MM.1S (cell line): ENCODE measurements at regions not wholly inside any gene's neighbourhood (a gene's known extent, or its start where the extent isn't known, plus 50 kb on each side); places are given as distances from the start of the nearest gene placed in this dataset.

ENCODE experiments used
- DNase-seq: peaks from one replicate; pipeline ENCODE4 v3.0.0-alpha.2; 2015
- H2AFZ ChIP-seq: fragments of 300-600 bp; sonication (generic); 2 replicates; pipeline ENCODE4 v1.6.0; 2016; ENCODE audit warnings: antibody characterized with exemption, low read length
- H3F3A ChIP-seq: fragments of 300-600 bp; sonication (generic); 2 replicates; pipeline ENCODE4 v1.6.1; 2016; ENCODE audit warnings: mild to moderate bottlenecking, antibody characterized with exemption, low read length, moderate library complexity, mixed read lengths; ENCODE audit not compliant: insufficient read depth
- H3K27ac ChIP-seq: fragments of 300-600 bp; sonication (generic); 2 replicates; pipeline ENCODE4 v1.5.1; 2016; ENCODE audit warnings: mild to moderate bottlenecking, low read length
- H3K27me3 ChIP-seq: fragments of 300-600 bp; sonication (generic); replicated peaks from 2 replicates; pipeline ENCODE4 v1.6.0; 2016; ENCODE audit warnings: low read length; ENCODE audit not compliant: insufficient read depth
- H3K36me3 ChIP-seq: fragments of 300-600 bp; sonication (generic); replicated peaks from 2 replicates; pipeline ENCODE4 v1.6.1; 2016; ENCODE audit warnings: mild to moderate bottlenecking, low read length, mixed read lengths; ENCODE audit not compliant: insufficient read depth
- H3K4me1 ChIP-seq: fragments of 300-600 bp; sonication (generic); 2 replicates; pipeline ENCODE4 v1.6.1; 2016; ENCODE audit warnings: low read length, mixed read lengths
- H3K4me2 ChIP-seq: fragments of 300-600 bp; sonication (generic); 2 replicates; pipeline ENCODE4 v1.6.0; 2016; ENCODE audit warnings: low read depth, low read length
- H3K4me3 ChIP-seq: fragments of 300-600 bp; sonication (generic); 2 replicates; pipeline ENCODE4 v1.5.1; 2016; ENCODE audit warnings: low read length, mixed read lengths
- H3K79me2 ChIP-seq: fragments of 300-600 bp; sonication (generic); 2 replicates; pipeline ENCODE4 v1.6.1; 2016; ENCODE audit warnings: mixed run types, low read length, mixed read lengths
- H3K9ac ChIP-seq: fragments of 300-600 bp; sonication (generic); 2 replicates; pipeline ENCODE4 v1.6.1; 2016; ENCODE audit warnings: low read length, mixed read lengths
- H3K9me2 ChIP-seq: fragments of 300-600 bp; sonication (generic); replicated peaks from 2 replicates; pipeline ENCODE4 v1.6.1; 2016; ENCODE audit warnings: mild to moderate bottlenecking, low read length, mixed read lengths; ENCODE audit not compliant: insufficient read depth
- H3K9me3 ChIP-seq: fragments of 300-600 bp; sonication (generic); replicated peaks from 2 replicates; pipeline ENCODE4 v1.6.1; 2016; ENCODE audit warnings: mild to moderate bottlenecking, low read length, mixed read lengths; ENCODE audit not compliant: insufficient read depth
- H4K20me1 ChIP-seq: fragments of 300-600 bp; sonication (generic); 2 replicates; pipeline ENCODE4 v1.6.1; 2016; ENCODE audit warnings: mild to moderate bottlenecking, low read length, moderate library complexity, mixed read lengths; ENCODE audit not compliant: insufficient read depth
- EZH2 ChIP-seq: fragments of 300-600 bp; sonication (generic); optimal IDR thresholded peaks from 2 replicates; pipeline ENCODE3; 2017; ENCODE audit warnings: low read depth, mild to moderate bottlenecking, antibody characterized with exemption, low read length, mixed read lengths
- EZH2phosphoT487 ChIP-seq: fragments of 300-600 bp; sonication (generic); IDR thresholded peaks from 2 replicates; pipeline ENCODE4 v1.6.1; 2018; ENCODE audit warnings: antibody characterized with exemption, low read length
- TF ChIP-seq, protein P1 (sequence below): fragments of 300-600 bp; sonication (generic); IDR thresholded peaks from 2 replicates; pipeline ENCODE4 v1.5.1; 2016; ENCODE audit warnings: antibody characterized with exemption, low read length, mixed read lengths

DNA sequence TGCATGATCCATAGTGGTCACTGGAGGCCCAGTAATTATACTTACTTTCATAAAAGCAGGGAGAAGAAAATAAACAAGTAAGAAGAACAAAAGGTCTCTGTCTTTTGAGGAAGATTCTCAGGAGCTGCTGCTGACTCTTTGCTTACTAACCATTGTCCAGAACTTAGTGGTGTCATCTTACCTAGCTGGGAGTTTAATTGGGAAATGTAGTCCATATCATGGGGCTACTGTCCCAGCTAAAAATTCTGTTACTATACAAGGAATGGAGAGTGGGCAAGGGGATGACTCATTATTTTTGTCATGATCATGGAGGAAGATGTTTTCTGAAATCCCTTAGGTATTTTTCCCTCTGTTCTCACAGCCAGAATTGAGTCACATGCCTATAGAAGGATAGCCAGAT lies 639.3 kb downstream of the MTRR start:
- H3K4me3 ChIP-seq: no peak overlapping the region
- H3K27ac ChIP-seq: no peak overlapping the region
- H3K9me2 ChIP-seq: no peaks in the 10 kb centered on the region

DNA sequence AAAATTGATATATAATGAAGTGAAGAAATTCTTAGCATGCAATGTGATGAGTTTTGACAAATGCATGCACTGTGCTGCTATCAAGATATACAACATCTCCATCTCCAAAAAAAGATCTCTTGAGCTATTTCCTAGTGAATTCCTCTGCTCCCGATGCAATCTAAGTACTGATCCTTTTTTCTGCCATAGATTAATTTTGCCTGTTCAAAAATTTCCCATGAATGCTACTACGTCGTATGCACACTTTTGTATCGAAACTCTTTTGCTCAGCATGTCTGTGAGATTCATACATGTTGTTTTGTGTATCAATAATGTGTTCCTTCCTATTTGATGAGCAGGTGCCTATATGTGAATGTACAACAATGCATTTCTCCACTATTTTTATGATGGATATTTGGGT lies 647.4 kb downstream of the MTRR start:
- H3K27me3 ChIP-seq: no peaks in the 10 kb centered on the region
- TF ChIP-seq EZH2: no peak
- TF ChIP-seq, protein P1, sequence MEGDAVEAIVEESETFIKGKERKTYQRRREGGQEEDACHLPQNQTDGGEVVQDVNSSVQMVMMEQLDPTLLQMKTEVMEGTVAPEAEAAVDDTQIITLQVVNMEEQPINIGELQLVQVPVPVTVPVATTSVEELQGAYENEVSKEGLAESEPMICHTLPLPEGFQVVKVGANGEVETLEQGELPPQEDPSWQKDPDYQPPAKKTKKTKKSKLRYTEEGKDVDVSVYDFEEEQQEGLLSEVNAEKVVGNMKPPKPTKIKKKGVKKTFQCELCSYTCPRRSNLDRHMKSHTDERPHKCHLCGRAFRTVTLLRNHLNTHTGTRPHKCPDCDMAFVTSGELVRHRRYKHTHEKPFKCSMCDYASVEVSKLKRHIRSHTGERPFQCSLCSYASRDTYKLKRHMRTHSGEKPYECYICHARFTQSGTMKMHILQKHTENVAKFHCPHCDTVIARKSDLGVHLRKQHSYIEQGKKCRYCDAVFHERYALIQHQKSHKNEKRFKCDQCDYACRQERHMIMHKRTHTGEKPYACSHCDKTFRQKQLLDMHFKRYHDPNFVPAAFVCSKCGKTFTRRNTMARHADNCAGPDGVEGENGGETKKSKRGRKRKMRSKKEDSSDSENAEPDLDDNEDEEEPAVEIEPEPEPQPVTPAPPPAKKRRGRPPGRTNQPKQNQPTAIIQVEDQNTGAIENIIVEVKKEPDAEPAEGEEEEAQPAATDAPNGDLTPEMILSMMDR: no peak
- TF ChIP-seq EZH2phosphoT487: no peak
- H3K9me2 ChIP-seq: no peaks in the 10 kb centered on the region
- H3F3A ChIP-seq: no peaks in the 10 kb centered on the region
- H4K20me1 ChIP-seq: no peaks in the 10 kb centered on the region
- H3K79me2 ChIP-seq: no peaks in the 10 kb centered on the region
- no peak overlapping the region for H3K4me2 ChIP-seq
- no peaks in the 10 kb centered on the region for H3K4me1 ChIP-seq
- H3K9me3 ChIP-seq: no peaks in the 10 kb centered on the region
- H3K9ac ChIP-seq: no peak overlapping the region
- DNase-seq: no peak
- H2AFZ ChIP-seq: no peak overlapping the region
- no peaks in the 10 kb centered on the region for H3K36me3 ChIP-seq
- H3K4me3 ChIP-seq: no peak overlapping the region
- no peak overlapping the region for H3K27ac ChIP-seq

More for the DNA sequence above, 639.3 kb downstream of the MTRR start:
- no peaks in the 10 kb centered on the region for H3K36me3 ChIP-seq
- no peaks in the 10 kb centered on the region for H3K9me3 ChIP-seq
- H4K20me1 ChIP-seq: no peaks in the 10 kb centered on the region
- no peak overlapping the region for H3K9ac ChIP-seq
- DNase-seq: no peak
- no peaks in the 10 kb centered on the region for H3K4me1 ChIP-seq
- H3F3A ChIP-seq: no peaks in the 10 kb centered on the region
- no peaks in the 10 kb centered on the region for H3K27me3 ChIP-seq
- no peaks in the 10 kb centered on the region for H3K79me2 ChIP-seq
- no peak overlapping the region for H2AFZ ChIP-seq
- no peak overlapping the region for H3K4me2 ChIP-seq
- TF ChIP-seq, protein P1: no peak
- TF ChIP-seq EZH2phosphoT487 (no peak), EZH2 (no peak)

DNA sequence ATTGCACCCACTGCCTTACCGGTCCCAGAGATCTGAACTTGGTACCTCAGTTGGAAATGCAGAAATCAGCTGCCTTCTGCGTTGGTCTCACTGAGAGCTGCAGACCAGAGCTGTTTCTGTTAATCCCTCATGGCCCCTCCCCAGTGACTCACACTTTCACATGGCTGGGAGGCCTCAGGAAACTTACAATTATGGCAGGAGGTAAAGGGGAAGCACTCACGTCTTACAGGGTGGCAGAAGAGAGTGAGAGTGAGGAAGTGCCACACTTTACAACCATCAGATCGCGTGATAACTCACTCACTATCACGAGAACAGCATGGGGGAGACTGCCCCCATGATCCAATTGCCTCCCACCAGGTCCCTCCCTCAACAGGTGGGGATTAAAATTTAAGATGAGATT lies 648.5 kb downstream of the MTRR start:
- no peak overlapping the region for H3K9ac ChIP-seq
- H3K4me3 ChIP-seq: no peak overlapping the region
- no peak overlapping the region for H3K4me2 ChIP-seq
- no peaks in the 10 kb centered on the region for H4K20me1 ChIP-seq
- no peak for DNase-seq
- H3K27me3 ChIP-seq: no peaks in the 10 kb centered on the region
- no peaks in the 10 kb centered on the region for H3K4me1 ChIP-seq
- no peaks in the 10 kb centered on the region for H3K36me3 ChIP-seq
- H3K79me2 ChIP-seq: no peaks in the 10 kb centered on the region
- H3K27ac ChIP-seq: no peak overlapping the region
- no peak overlapping the region for H2AFZ ChIP-seq
- no peaks in the 10 kb centered on the region for H3F3A ChIP-seq
- no peaks in the 10 kb centered on the region for H3K9me2 ChIP-seq
- TF ChIP-seq, protein P1: no peak
- no peaks in the 10 kb centered on the region for H3K9me3 ChIP-seq

DNA sequence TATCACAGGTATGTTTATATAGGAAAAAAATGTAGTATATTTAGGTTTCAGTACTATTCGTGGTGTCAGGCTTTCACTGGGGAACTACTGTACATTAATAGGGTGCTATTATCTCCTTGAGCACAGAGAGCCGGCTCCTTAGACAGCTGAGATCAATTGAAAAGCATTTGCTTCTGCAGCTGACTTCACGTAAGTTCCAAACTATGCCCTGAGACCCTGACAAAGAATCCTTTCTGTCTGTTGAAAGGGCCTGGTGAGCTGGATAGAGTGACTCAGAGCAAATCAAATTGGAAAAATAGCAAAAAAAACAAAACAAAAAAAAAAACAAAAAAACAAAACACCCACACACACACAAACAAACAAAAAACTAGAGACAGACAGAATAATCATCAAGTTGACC lies 652.0 kb downstream of the MTRR start:
- Histone ChIP-seq H3K36me3 (no peaks in the 10 kb centered on the region), H3K4me3 (no peak overlapping the region), H3K9me2 (no peaks in the 10 kb centered on the region), H3K4me2 (no peak overlapping the region), H3K79me2 (no peaks in the 10 kb centered on the region), H3K27ac (no peak overlapping the region), H3K9me3 (no peaks in the 10 kb centered on the region), H3K4me1 (no peaks in the 10 kb centered on the region), H3K27me3 (no peaks in the 10 kb centered on the region), H2AFZ (no peak overlapping the region), H3F3A (no peaks in the 10 kb centered on the region), H4K20me1 (no peaks in the 10 kb centered on the region), H3K9ac (no peak overlapping the region)
- TF ChIP-seq EZH2phosphoT487 (no peak), EZH2 (no peak)
- TF ChIP-seq, protein P1: no peak
- no peak for DNase-seq
